GM18498 (cell line): ENCODE measurements at regions not wholly inside any gene's neighbourhood (a gene's known extent, or its start where the extent isn't known, plus 50 kb on each side); places are given as distances from the start of the nearest gene placed in this dataset.

Source experiments
- ATAC-seq: cut with Tn5 transposase; IDR thresholded peaks from one replicate; pipeline ENCODE4 v1.9.1; 2021; ENCODE audit warnings: mild to moderate bottlenecking, moderate library complexity; ENCODE audit not compliant: unreplicated experiment

- ATAC-seq, result no peak
Observed at GRCh38 chr4:152269448-152270191, 266.3 kb downstream of the FBXW7 start.

- no peak for ATAC-seq
Observed at GRCh38 chr4:152267811-152268210, 268.1 kb downstream of the FBXW7 start.

- ATAC-seq, result no peak
Observed at GRCh38 chr4:152266831-152267480, 268.9 kb downstream of the FBXW7 start.

GRCh38 chr4:152265149-152265621 is 270.7 kb downstream of the FBXW7 start:
- ATAC-seq, result no peak

GRCh38 chr4:152264106-152264505 is 271.8 kb downstream of the FBXW7 start:
- no peak for ATAC-seq

GRCh38 chr4:152259866-152260265 is 276.0 kb downstream of the FBXW7 start:
- ATAC-seq, result no peak

- ATAC-seq, result no peak
Observed at GRCh38 chr4:152258804-152259708, 276.8 kb downstream of the FBXW7 start.

GRCh38 chr4:152258391-152258790 is 277.5 kb downstream of the FBXW7 start:
- no peak for ATAC-seq

GRCh38 chr4:152257601-152258066 is 278.3 kb downstream of the FBXW7 start:
- ATAC-seq, result no peak

- ATAC-seq, result no peak
Observed at GRCh38 chr4:152256996-152257395, 278.9 kb downstream of the FBXW7 start.

GRCh38 chr4:152255437-152255836 is 280.5 kb downstream of the FBXW7 start:
- ATAC-seq, result peak; percentile 94

GRCh38 chr4:152248347-152248746 is 287.5 kb downstream of the FBXW7 start:
- no peak for ATAC-seq

- ATAC-seq, result no peak
Observed at GRCh38 chr4:152247271-152247975, 288.5 kb downstream of the FBXW7 start.

- ATAC-seq, result no peak
Observed at GRCh38 chr4:152246659-152247058, 289.2 kb downstream of the FBXW7 start.

GRCh38 chr4:152245680-152246079 is 290.2 kb downstream of the FBXW7 start:
- no peak for ATAC-seq

GRCh38 chr4:152244659-152245058 is 291.2 kb downstream of the FBXW7 start:
- no peak for ATAC-seq

- no peak for ATAC-seq
Observed at GRCh38 chr4:152243896-152244595, 291.8 kb downstream of the FBXW7 start.

GRCh38 chr4:152243206-152243605 is 292.7 kb downstream of the FBXW7 start:
- ATAC-seq, result no peak

- no peak for ATAC-seq
Observed at GRCh38 chr4:152240232-152240631, 295.7 kb downstream of the FBXW7 start.

GRCh38 chr4:152239216-152239615 is 296.7 kb downstream of the FBXW7 start:
- ATAC-seq, result no peak
